Neural progenitor cell (in vitro differentiated cells): ENCODE measurements at regions not wholly inside any gene's neighbourhood (a gene's known extent, or its start where the extent isn't known, plus 50 kb on each side); places are given as distances from the start of the nearest gene placed in this dataset.

Experiments
- EZH2 ChIP-seq: fragments of 200-600 bp; sonication (generic); IDR thresholded peaks from 2 replicates; pipeline ENCODE4 v1.6.1; 2017; ENCODE audit warnings: antibody characterized with exemption, mild to moderate bottlenecking, moderate library complexity
- EZH2phosphoT487 ChIP-seq: fragments of 200-600 bp; sonication (generic); IDR thresholded peaks from 2 replicates; pipeline ENCODE4 v1.6.1; 2017; ENCODE audit warnings: antibody characterized with exemption
- TF ChIP-seq, protein P1 (sequence below): fragments of 200-600 bp; sonication (generic); IDR thresholded peaks from 2 replicates; pipeline ENCODE4 v1.5.1; 2017; ENCODE audit warnings: antibody characterized with exemption, mild to moderate bottlenecking

DNA sequence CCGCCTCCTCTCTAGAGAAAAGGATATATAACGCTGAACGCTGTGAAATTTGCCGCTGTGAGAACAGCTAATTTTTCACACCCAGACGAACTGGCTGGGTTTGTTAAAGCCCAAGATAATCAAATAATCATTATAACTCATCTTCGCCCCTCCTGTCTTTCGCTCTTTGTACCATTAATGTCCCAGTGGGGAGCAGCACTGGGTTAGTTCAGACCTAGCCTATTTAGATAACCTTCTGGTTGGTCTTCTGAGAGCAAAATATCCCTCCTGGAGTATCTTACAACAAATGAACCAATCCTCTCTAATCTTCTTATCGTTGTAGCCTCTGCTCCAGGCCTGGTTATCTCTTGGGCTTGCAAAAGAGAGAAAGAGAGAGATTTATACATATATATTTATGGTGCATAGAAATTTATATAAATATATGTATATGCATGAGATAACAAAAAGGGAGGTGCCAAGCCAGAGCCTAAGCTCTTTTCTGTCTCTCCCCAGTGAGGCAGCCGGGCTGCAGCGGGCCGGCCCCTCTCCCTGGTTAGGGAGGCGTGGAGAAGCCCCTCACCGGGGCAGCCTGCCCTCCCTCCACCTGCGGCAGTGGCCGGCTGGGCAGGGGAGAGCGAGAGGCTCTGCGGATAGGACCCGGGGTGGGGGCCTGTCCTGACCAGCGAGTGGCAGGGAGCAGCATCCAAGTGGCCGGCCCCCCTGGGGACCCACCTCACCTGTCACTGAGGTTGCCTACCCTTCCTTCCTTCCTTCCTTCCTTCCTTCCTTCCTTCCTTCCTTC is 202.0 kb upstream of the LHX5 start:
- TF ChIP-seq, protein P1, sequence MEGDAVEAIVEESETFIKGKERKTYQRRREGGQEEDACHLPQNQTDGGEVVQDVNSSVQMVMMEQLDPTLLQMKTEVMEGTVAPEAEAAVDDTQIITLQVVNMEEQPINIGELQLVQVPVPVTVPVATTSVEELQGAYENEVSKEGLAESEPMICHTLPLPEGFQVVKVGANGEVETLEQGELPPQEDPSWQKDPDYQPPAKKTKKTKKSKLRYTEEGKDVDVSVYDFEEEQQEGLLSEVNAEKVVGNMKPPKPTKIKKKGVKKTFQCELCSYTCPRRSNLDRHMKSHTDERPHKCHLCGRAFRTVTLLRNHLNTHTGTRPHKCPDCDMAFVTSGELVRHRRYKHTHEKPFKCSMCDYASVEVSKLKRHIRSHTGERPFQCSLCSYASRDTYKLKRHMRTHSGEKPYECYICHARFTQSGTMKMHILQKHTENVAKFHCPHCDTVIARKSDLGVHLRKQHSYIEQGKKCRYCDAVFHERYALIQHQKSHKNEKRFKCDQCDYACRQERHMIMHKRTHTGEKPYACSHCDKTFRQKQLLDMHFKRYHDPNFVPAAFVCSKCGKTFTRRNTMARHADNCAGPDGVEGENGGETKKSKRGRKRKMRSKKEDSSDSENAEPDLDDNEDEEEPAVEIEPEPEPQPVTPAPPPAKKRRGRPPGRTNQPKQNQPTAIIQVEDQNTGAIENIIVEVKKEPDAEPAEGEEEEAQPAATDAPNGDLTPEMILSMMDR: no peak
- TF ChIP-seq EZH2 (no peak), EZH2phosphoT487 (no peak)
